ENCODE measurements at regions not wholly inside any gene's neighbourhood (a gene's known extent, or its start where the extent isn't known, plus 50 kb on each side); places are given as distances from the start of the nearest gene placed in this dataset.
"Not testable (repeated sequence)": the region's sequence is repeated elsewhere in the genome, so short reads cannot be mapped to it uniquely, and the experiment has no call there.

- DNase-seq, result no peak
Measured at GRCh38 chr2:144115739-144116291, 404.1 kb downstream of the ZEB2 start.

DNA sequence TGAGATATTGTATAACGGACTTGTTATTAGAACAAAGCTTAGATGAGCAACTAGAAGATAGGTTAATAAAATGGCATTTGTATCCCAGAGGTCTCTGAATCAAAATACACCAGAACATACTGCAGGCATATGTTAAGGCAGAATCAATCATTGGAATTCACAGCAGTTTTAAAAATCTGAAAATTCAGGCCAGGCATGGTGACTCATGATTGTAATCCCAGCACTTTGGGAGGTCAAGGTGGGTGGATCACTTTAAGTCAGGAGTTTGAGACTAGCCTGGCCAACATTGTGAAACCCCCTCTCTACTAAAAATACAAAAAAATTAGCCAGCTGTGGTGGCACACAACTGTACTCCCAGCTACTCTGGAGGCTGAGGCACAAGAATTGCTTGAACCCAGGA lies 405.2 kb downstream of the ZEB2 start:
- no peak for DNase-seq

- no peak for DNase-seq
Measured at GRCh38 chr2:144111437-144111836, 408.5 kb downstream of the ZEB2 start.

DNA sequence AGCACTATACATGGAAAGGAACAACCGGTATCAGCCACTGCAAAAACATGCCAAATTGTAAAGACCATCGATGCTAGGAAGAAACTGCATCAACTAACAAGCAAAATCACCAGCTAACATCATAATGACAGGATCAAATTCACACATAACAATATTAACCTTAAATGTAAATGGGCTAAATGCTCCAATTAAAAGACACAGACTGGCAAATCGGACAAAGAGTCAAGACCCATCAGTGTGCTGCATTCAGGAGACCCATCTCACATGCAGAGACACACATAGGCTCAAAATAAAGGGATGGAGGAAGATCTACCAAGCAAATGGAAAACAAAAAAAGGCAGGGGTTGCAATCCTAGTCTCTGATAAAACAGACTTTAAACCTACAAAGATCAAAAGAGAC lies 413.8 kb downstream of the ZEB2 start:
- not testable (repeated sequence) for DNase-seq

- DNase-seq, result no peak
Measured at GRCh38 chr2:144102386-144102785, 417.5 kb downstream of the ZEB2 start.

DNA sequence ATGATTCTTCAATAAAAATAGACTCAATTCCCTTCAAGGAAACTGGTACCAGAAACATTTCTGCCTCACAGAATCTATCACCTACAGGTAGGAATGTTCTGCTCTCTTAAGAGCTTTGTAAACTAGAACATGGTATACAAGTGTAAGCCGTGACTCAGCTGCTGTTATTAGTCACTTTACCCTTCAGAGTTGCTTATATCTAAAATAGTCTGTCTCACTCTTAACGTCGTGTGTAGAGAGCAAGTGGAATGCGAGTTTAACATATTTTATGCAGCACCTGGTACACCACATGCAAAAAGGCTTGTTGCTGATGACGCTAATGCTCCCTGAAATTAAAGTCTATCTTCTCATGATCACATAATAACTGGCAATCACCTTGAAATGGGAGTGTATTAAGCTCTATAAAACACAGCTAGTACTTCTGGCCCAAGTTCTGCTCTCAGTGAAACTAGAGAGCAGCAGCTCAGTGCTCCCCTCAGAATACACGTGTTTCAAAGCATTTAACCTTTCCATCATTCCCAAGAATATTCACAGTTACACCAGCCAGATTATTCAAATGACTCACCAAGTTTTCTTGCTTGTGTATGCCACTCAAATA lies 420.0 kb downstream of the ZEB2 start:
- DNase-seq, result no peak

DNA sequence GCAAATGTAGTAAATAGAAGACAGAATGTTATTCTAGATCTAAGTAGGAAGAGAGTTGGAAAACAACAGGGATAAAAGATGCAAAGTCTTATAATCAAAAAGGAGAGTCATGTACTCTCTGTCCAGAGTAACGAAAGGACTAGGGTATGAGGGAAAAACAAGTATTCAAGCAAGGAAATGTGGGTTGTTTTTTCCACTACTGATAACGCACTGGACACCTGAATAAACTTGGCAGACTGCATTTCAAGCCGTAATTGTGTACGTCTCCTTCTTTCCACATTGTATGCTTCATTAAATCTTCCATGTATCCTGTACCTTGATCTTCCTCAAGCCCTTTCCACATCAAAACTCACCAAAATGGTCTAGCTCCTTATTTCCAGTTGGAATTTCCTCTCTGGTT lies 420.6 kb downstream of the ZEB2 start:
- no peak for DNase-seq

DNA sequence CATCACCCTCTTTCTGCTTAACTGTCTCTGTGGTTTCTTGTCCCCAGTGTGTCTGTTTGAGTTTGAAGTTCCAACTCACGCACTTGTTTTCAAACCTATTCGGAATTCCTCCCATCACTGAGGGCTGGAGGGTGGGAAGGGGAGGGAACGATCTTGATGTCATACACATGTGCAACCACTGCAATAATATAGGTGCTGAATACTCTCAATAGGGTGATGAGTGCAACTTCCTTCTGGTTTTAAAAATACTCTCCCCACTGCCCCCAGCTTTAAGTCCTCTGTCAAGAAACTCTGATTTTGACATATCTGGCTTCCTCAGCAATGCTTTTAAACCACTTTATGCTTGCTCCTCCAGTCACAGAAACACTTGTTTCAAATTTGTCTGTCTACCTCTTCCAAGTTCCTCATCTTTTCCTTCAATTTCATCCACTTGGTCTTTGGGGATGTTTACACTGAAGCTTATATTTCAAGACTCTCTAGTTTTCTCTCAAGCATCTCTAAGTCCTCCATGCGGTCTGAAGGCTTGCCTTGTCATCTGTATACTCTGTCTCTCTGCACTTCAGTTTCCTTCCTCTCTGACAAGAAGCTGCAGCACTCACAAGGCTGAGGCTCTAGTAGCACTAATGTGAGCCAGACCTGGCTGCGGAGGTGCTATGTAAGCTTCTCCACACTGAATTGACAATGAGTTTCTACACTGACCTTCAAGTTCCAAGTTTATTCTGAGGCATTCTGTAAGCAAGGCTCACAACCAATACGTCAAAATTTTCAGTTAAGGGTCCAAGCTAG lies 422.3 kb downstream of the ZEB2 start:
- DNase-seq, result no peak

DNA sequence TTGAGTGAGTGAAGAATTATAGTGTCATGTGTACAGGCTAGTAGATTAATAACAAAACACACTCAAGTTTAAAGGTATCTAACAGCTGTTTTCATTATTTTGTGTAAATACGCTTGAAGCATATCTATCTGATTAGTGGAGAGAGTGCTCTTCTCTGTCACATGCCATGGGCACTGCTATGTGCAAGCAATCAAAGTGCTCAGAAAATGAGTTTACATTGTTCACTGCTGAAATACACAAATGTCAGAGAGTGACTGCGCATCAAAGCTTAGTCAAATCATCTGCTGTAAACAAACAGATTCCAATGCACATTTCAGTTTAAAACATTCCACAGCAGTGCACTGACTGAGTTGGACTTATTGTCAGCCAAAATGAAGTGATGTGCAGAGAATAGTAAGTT lies 423.4 kb downstream of the ZEB2 start:
- no peak for DNase-seq

DNA sequence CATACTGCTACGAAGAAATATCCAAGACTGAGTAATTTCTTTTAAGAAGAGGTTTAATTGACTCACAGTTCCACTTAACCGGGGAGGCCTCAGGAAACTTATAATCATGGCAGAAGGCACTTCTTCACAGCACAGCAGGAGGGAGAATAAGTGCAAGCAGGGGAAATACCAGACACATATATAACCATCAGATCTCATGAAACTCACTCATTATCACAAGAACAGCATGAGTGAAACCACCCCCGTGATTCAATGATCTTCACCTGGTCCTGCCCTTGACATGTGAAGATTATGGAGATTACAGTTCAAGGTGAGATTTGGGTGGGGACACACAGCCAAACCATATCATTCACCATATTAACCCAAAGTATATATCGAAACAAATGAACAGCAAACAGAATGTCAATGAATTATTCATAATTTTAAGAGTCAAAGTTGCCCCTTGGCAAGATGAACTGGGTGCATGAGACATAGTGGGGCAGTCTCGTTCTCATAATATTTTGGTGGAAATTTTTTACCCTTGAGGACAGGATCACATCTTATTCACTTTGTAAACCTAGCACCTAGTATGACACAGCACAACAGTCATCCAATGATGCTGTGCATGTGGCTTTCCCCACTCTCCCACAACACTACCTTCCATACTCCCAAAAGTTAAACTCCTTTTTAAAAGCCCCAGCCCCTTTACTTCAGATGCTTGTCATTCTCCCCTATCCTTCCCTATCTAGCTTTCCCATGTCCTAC lies 425.3 kb downstream of the ZEB2 start:
- no peak for DNase-seq

DNA sequence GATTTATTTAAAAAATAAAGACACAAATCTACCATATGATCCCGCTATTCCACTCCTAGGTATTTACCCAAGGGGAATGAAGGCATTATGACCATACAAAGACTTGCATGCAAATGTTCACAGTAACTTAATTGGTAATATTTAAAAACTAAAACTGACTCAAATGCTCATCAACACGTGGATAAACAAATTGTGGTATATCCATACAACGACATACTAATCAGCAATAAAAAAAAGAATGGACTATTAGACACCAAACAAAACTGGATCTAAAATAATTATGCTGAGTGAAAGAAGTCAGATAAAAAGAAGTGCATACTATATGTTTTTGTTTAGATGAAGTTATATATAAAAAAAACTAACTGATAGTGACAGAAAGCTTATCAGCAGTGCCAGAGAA lies 428.3 kb downstream of the ZEB2 start:
- DNase-seq, result no peak

DNA sequence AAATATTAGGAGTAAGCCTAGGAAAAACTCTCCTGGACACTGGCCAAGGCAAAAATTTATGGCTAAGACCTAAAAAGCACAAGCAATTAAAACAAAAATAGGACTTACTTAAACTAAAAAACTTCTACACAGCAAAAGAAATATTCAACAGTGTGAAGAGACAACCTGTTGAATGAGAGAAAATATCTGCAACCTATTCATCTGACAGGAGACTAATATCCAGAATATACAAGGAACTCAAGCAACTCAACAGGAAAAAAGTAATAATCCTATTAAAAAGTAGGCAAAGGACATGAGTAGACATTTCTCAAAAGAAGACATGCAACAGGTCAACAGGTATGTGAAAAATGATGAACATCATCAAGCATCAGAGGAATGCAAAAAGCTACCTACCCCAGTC lies 431.1 kb downstream of the ZEB2 start:
- no peak for DNase-seq

GRCh38 chr2:144086965-144087364 lies 433.0 kb downstream of the ZEB2 start:
- no peak for DNase-seq

GRCh38 chr2:144085016-144085415 lies 434.9 kb downstream of the ZEB2 start:
- no peak for DNase-seq

GRCh38 chr2:144084114-144084661 lies 435.7 kb downstream of the ZEB2 start:
- no peak for DNase-seq

- no peak for DNase-seq
Measured at GRCh38 chr2:144083211-144083610, 436.7 kb downstream of the ZEB2 start.

DNA sequence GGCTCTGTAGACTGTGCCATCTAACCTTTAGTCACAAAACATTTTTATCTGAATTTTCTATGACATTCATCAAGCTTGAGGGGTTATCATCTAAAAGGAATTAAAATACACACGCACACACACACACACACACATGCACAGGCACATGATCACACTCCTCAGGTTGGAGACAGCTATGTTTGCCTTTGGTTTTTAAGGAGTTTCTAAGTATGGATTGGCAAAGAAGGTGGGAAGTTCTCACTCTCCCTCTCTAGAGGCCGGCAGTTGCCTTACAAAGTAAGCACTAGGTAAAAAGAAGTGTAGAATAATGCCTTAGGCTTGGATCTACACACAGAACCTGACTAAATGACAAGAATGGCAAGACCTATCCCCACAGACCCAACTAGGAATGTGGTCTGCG lies 437.1 kb downstream of the ZEB2 start:
- DNase-seq, result no peak

GRCh38 chr2:144082327-144082726 lies 437.6 kb downstream of the ZEB2 start:
- no peak for DNase-seq

- DNase-seq, result no peak
Measured at GRCh38 chr2:144081272-144081671, 438.6 kb downstream of the ZEB2 start.

GRCh38 chr2:144079803-144080202 lies 440.1 kb downstream of the ZEB2 start:
- DNase-seq, result no peak

DNA sequence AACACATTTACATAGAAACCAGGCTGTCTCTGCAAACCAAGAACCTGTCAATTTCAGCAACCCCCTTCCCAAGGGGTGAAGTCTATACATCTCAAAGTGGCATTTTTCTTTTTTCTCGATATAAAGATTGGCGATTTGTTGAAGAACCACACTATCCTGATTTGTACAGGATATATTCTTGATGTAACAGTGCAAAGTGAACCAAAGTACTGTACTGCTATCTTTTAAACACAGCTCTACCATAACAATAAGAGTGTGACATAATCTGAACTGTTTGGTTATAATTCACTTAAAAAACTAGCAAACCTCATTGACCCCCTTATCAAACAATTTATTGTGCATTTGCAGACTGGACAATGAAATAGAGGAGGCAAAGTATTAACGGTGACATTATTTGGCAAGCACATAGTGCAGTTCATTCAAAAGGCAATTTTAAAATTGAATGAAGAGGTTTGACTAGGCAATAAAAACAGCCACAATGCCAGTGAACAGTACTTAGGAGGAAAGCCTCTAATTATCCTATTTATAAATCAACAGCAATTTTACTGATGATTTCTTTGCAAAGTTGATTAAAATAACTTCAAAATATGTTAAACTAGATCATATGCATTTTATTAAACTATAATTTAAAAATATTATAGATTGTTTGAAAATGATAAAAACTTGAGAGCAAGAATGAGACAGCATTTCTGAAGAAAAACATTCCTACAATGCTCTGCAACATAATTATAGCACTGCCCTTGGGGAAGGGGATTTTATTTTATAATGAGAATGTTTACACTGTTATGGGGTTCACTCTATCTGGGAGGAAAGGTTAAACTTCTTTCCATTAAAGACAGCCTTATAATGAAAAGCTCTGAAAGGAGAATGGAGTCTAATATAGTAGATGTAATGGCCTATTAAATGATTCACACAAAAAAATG lies 440.9 kb downstream of the ZEB2 start:
- DNase-seq, result no peak

GRCh38 chr2:144078106-144078505 lies 441.8 kb downstream of the ZEB2 start:
- no peak for DNase-seq
